Activated CD4-positive, alpha-beta memory T cell treated with anti-CD3 and anti-CD28 coated beads for 36 hours (primary cell): ENCODE measurements at regions not wholly inside any gene's neighbourhood (a gene's known extent, or its start where the extent isn't known, plus 50 kb on each side); places are given as distances from the start of the nearest gene placed in this dataset.
"Not testable (repeated sequence)": the region's sequence is repeated elsewhere in the genome, so short reads cannot be mapped to it uniquely, and the experiment has no call there.

ENCODE experiments used
- CTCF ChIA-PET: fragments of 350-600 bp; sonication (Branson Sonifier 250); formaldehyde crosslinking; loops from one replicate; lab custom pipeline; 2021; ENCODE audit warnings: antibody characterized with exemption, inconsistent platforms; lab: Charles Lee
- POLR2A ChIA-PET: fragments of 350-600 bp; sonication (Branson Sonifier 250); formaldehyde crosslinking; loops from one replicate; lab custom pipeline; 2021; ENCODE audit warnings: antibody characterized with exemption; lab: Charles Lee
- DNase-seq: peaks from one replicate; pipeline ENCODE4 v3.0.0-alpha.2; 2020
- H3K27ac Mint-ChIP-seq: one replicate; pipeline ENCODE4 v1.8.0; 2021; ENCODE audit warnings: mixed read lengths
- H3K27me3 Mint-ChIP-seq: one replicate; pipeline ENCODE4 v1.8.0; 2021; ENCODE audit warnings: mixed read lengths
- H3K36me3 Mint-ChIP-seq: one replicate; pipeline ENCODE4 v1.8.0; 2021; ENCODE audit warnings: mixed read lengths
- H3K4me1 Mint-ChIP-seq: one replicate; pipeline ENCODE4 v1.8.0; 2021; ENCODE audit warnings: low read depth, mixed read lengths
- H3K4me3 Mint-ChIP-seq: one replicate; pipeline ENCODE4 v1.8.0; 2021; ENCODE audit warnings: mild to moderate bottlenecking, mixed read lengths
- H3K9me3 Mint-ChIP-seq: one replicate; pipeline ENCODE4 v1.8.0; 2021; ENCODE audit warnings: mixed read lengths
- intact Hi-C: fragments of 100-400 bp; cut with micrococcal nuclease; formaldehyde crosslinking; loops from one replicate; pipeline ENCODE4 v1.15.1; 2023

GRCh38 chr4:118625097-118625496 is 60.1 kb upstream of the METTL14 start:
- H3K27me3 Mint-ChIP-seq, H3K27ac Mint-ChIP-seq, CTCF ChIA-PET, H3K36me3 Mint-ChIP-seq, intact Hi-C loops, H3K9me3 Mint-ChIP-seq, H3K4me1 Mint-ChIP-seq, DNase-seq, POLR2A ChIA-PET, H3K4me3 Mint-ChIP-seq: not testable (repeated sequence)

GRCh38 chr4:118629697-118630096 is 55.5 kb upstream of the METTL14 start:
- H3K27me3 Mint-ChIP-seq, H3K4me1 Mint-ChIP-seq, H3K9me3 Mint-ChIP-seq, POLR2A ChIA-PET, intact Hi-C loops, CTCF ChIA-PET, H3K4me3 Mint-ChIP-seq: not testable (repeated sequence)
- Mint-ChIP-seq H3K36me3 (peaks cover 25% of the 10 kb centered on the region), H3K27ac (peak overlapping the region; percentile 78)
- peak; percentile 25 for DNase-seq

GRCh38 chr4:118630897-118631296 is 54.3 kb upstream of the METTL14 start:
- H3K4me1 Mint-ChIP-seq, H3K9me3 Mint-ChIP-seq, DNase-seq, intact Hi-C loops, H3K27ac Mint-ChIP-seq, CTCF ChIA-PET, H3K27me3 Mint-ChIP-seq, H3K4me3 Mint-ChIP-seq, POLR2A ChIA-PET: not testable (repeated sequence)
- H3K36me3 Mint-ChIP-seq = peaks cover 25% of the 10 kb centered on the region

GRCh38 chr4:118631321-118632050 is 53.7 kb upstream of the METTL14 start:
- H3K9me3 Mint-ChIP-seq, H3K27me3 Mint-ChIP-seq, DNase-seq, CTCF ChIA-PET, POLR2A ChIA-PET, intact Hi-C loops, H3K27ac Mint-ChIP-seq, H3K4me1 Mint-ChIP-seq, H3K4me3 Mint-ChIP-seq: not testable (repeated sequence)
- peaks cover 25% of the 10 kb centered on the region for H3K36me3 Mint-ChIP-seq

GRCh38 chr4:118633476-118633875 is 51.7 kb upstream of the METTL14 start:
- intact Hi-C loops, DNase-seq, POLR2A ChIA-PET, H3K27ac Mint-ChIP-seq, H3K4me1 Mint-ChIP-seq, CTCF ChIA-PET, H3K4me3 Mint-ChIP-seq, H3K9me3 Mint-ChIP-seq, H3K27me3 Mint-ChIP-seq: not testable (repeated sequence)
- peaks cover 25% of the 10 kb centered on the region for H3K36me3 Mint-ChIP-seq

- DNase-seq, H3K9me3 Mint-ChIP-seq, H3K27ac Mint-ChIP-seq, CTCF ChIA-PET, intact Hi-C loops, H3K27me3 Mint-ChIP-seq, POLR2A ChIA-PET, H3K4me3 Mint-ChIP-seq, H3K4me1 Mint-ChIP-seq: not testable (repeated sequence)
- H3K36me3 Mint-ChIP-seq = peaks cover 21% of the 10 kb centered on the region
These were observed 50.9 kb upstream of the METTL14 start for GRCh38 chr4:118634126-118634875.
